SU-DHL-6 (cell line): ENCODE measurements at regions not wholly inside any gene's neighbourhood (a gene's known extent, or its start where the extent isn't known, plus 50 kb on each side); places are given as distances from the start of the nearest gene placed in this dataset.

Experiments
- H2AFZ ChIP-seq: fragments of 200-600 bp; sonication (generic); 2 replicates; pipeline ENCODE4 v1.6.1; 2014; ENCODE audit warnings: low read depth, mild to moderate bottlenecking, moderate library complexity, mixed read lengths, antibody characterized with exemption, low read length; ENCODE audit not compliant: severe bottlenecking
- H3F3A ChIP-seq: fragments of 200-600 bp; shearing (Covaris generic); 2 replicates; pipeline ENCODE4 v1.6.0; 2016; ENCODE audit warnings: antibody characterized with exemption, mild to moderate bottlenecking; ENCODE audit not compliant: insufficient read depth
- H3K27ac ChIP-seq: fragments of 200-600 bp; sonication (generic); 2 replicates; pipeline ENCODE4 v1.5.1; 2016; ENCODE audit warnings: low read depth, mild to moderate bottlenecking, low read length, moderate library complexity, mixed read lengths
- H3K27me3 ChIP-seq: fragments of 200-600 bp; sonication (generic), shearing (Covaris generic); 2 replicates; pipeline ENCODE4 v1.6.0; 2014; ENCODE audit warnings: mild to moderate bottlenecking, low read length
- H3K36me3 ChIP-seq: fragments of 200-600 bp; sonication (generic); 2 replicates; pipeline ENCODE4 v1.6.1; 2014; ENCODE audit warnings: mild to moderate bottlenecking, low read length, mixed read lengths
- H3K4me2 ChIP-seq: fragments of 300-600, 200-600 bp; shearing (Covaris generic), sonication (generic); 2 replicates; pipeline ENCODE4 v1.6.0; 2014; ENCODE audit warnings: low read length, low read depth, mild to moderate bottlenecking; ENCODE audit not compliant: poor library complexity, severe bottlenecking
- H3K4me3 ChIP-seq: fragments of 200-600 bp; sonication (generic); 2 replicates; pipeline ENCODE4 v1.5.1; 2014; ENCODE audit warnings: antibody characterized with exemption, low read length, mild to moderate bottlenecking, mixed read lengths; ENCODE audit not compliant: insufficient read depth, poor library complexity, severe bottlenecking
- H3K79me2 ChIP-seq: fragments of 200-600 bp; sonication (generic); 2 replicates; pipeline ENCODE4 v1.6.1; 2014; ENCODE audit warnings: mild to moderate bottlenecking, low read length, moderate library complexity; ENCODE audit not compliant: insufficient read depth
- H3K9ac ChIP-seq: fragments of 200-600 bp; sonication (generic); 2 replicates; pipeline ENCODE4 v1.7.0; 2014; ENCODE audit warnings: mild to moderate bottlenecking, low read length
- H3K9me2 ChIP-seq: fragments of 200-600 bp; sonication (generic); replicated peaks from 2 replicates; pipeline ENCODE4 v1.6.1; 2014; ENCODE audit warnings: low read length; ENCODE audit not compliant: insufficient read depth
- H3K9me3 ChIP-seq: fragments of 200-600 bp; sonication (generic); 2 replicates; pipeline ENCODE4 v1.6.1; 2014; ENCODE audit warnings: low read length, mixed read lengths; ENCODE audit not compliant: insufficient read depth
- H4K20me1 ChIP-seq: fragments of 200-600 bp; sonication (generic); 2 replicates; pipeline ENCODE4 v1.6.1; 2014; ENCODE audit warnings: low read depth, mild to moderate bottlenecking, antibody characterized with exemption, low read length, moderate library complexity, mixed read lengths
- EZH2phosphoT487 ChIP-seq: fragments of 200-600 bp; sonication (generic), shearing (Covaris generic); conservative IDR thresholded peaks from 2 replicates; pipeline ENCODE4 v1.6.1; 2018; ENCODE audit warnings: mild to moderate bottlenecking, antibody characterized with exemption, low read length, moderate library complexity, mixed read lengths
- TF ChIP-seq, protein P1 (sequence below): fragments of 200-600 bp; sonication (generic); IDR thresholded peaks from one replicate; pipeline ENCODE4 v1.5.1; 2017; ENCODE audit warnings: antibody characterized with exemption, mild to moderate bottlenecking, low read length, moderate library complexity; ENCODE audit not compliant: insufficient read depth, poor library complexity, severe bottlenecking

- no peaks in the 10 kb centered on the region for H4K20me1 ChIP-seq
- H3K36me3 ChIP-seq, result no peaks in the 10 kb centered on the region
- H3K27me3 ChIP-seq, result no peaks in the 10 kb centered on the region
- H3K9me3 ChIP-seq, result no peaks in the 10 kb centered on the region
- no peaks in the 10 kb centered on the region for H3F3A ChIP-seq
- no peak overlapping the region for H3K27ac ChIP-seq
- no peaks in the 10 kb centered on the region for H3K79me2 ChIP-seq
- no peaks in the 10 kb centered on the region for H3K9me2 ChIP-seq
- H3K4me2 ChIP-seq, result no peak overlapping the region
- H3K9ac ChIP-seq, result no peak overlapping the region
- no peak overlapping the region for H2AFZ ChIP-seq
- TF ChIP-seq, protein P1, sequence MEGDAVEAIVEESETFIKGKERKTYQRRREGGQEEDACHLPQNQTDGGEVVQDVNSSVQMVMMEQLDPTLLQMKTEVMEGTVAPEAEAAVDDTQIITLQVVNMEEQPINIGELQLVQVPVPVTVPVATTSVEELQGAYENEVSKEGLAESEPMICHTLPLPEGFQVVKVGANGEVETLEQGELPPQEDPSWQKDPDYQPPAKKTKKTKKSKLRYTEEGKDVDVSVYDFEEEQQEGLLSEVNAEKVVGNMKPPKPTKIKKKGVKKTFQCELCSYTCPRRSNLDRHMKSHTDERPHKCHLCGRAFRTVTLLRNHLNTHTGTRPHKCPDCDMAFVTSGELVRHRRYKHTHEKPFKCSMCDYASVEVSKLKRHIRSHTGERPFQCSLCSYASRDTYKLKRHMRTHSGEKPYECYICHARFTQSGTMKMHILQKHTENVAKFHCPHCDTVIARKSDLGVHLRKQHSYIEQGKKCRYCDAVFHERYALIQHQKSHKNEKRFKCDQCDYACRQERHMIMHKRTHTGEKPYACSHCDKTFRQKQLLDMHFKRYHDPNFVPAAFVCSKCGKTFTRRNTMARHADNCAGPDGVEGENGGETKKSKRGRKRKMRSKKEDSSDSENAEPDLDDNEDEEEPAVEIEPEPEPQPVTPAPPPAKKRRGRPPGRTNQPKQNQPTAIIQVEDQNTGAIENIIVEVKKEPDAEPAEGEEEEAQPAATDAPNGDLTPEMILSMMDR, result no peak
- no peak for TF ChIP-seq EZH2phosphoT487
- no peak overlapping the region for H3K4me3 ChIP-seq
Measured at GRCh38 chr6:3575166-3575565, 118.3 kb upstream of the SLC22A23 start.

DNA sequence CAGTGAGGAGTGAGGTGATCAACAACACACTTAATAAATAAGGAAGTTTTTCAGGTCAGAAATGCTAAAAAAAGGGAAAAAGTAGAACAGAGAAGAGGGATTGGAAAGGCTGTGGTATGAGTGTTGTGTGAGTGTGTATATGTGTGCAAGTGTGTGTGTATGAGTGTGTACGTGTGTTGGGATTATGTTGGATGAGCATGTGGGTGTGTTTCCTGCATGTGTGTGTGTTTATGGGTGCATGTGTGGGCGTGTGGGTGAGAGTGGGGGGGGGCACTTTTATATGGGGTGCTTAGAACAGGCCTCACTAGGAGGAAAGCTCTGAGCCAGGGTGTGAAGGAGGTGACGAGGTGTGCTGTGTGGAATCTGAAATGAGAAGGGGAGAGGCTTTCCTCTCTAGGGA lies 116.8 kb upstream of the SLC22A23 start:
- H2AFZ ChIP-seq, result no peak overlapping the region
- no peak for TF ChIP-seq EZH2phosphoT487
- TF ChIP-seq, protein P1, result no peak

DNA sequence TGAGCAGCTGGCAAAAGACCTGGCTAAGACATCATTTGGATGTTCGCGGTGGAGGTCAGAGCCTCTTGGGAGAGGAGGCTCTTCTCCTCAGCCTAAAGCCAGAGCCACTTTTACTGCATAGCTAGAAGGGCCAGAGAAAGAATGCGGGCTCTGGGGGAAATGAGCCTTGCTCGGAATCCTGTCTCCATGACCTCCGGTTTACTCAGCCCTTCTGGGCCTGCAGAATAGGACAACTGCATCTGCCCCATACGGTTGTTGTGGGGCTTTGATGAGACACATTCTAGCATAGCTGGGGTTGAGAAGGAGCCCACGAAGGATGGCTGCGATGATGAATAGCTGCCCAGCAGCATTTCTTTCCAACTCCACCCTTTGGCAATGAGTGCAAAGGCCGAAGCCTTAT lies 115.0 kb upstream of the SLC22A23 start:
- H3K4me2 ChIP-seq, result no peak overlapping the region
- TF ChIP-seq EZH2phosphoT487, result no peak
- TF ChIP-seq, protein P1, result no peak
- no peak overlapping the region for H3K27ac ChIP-seq
- no peaks in the 10 kb centered on the region for H4K20me1 ChIP-seq
- no peaks in the 10 kb centered on the region for H3K9me3 ChIP-seq
- no peak overlapping the region for H2AFZ ChIP-seq
- no peak overlapping the region for H3K9ac ChIP-seq
- H3F3A ChIP-seq, result no peaks in the 10 kb centered on the region
- H3K27me3 ChIP-seq, result 0 out of 2 replicates have a peak, but pooled peaks cover 2% of the 10 kb centered on the region
- no peaks in the 10 kb centered on the region for H3K36me3 ChIP-seq
- no peaks in the 10 kb centered on the region for H3K79me2 ChIP-seq
- H3K9me2 ChIP-seq, result no peaks in the 10 kb centered on the region
- no peak overlapping the region for H3K4me3 ChIP-seq

More for the DNA sequence above, 116.8 kb upstream of the SLC22A23 start:
- Histone ChIP-seq H3K27ac (no peak overlapping the region), H3K27me3 (no peaks in the 10 kb centered on the region), H3K9me3 (no peaks in the 10 kb centered on the region), H3K4me2 (no peak overlapping the region), H3K4me3 (no peak overlapping the region), H3K9me2 (no peaks in the 10 kb centered on the region), H3K9ac (no peak overlapping the region), H3K79me2 (no peaks in the 10 kb centered on the region), H3F3A (no peaks in the 10 kb centered on the region), H3K36me3 (no peaks in the 10 kb centered on the region), H4K20me1 (no peaks in the 10 kb centered on the region)
